CD4-positive, alpha-beta T cell treated with Interleukin-4 for 4 hours (primary cell): ENCODE measurements at regions not wholly inside any gene's neighbourhood (a gene's known extent, or its start where the extent isn't known, plus 50 kb on each side); places are given as distances from the start of the nearest gene placed in this dataset.
"Not testable (repeated sequence)": the region's sequence is repeated elsewhere in the genome, so short reads cannot be mapped to it uniquely, and the experiment has no call there.

Experiments
- DNase-seq: peaks from one replicate; pipeline ENCODE4 v3.0.0-alpha.2; 2020

GRCh38 chr21:35590284-35590683 is 470.0 kb downstream of the SETD4 start:
- DNase-seq, result not testable (repeated sequence)

GRCh38 chr21:35587841-35588380 is 472.4 kb downstream of the SETD4 start:
- DNase-seq, result no peak

- no peak for DNase-seq
These were observed 474.0 kb downstream of the SETD4 start for GRCh38 chr21:35586305-35586704.

- no peak for DNase-seq
These were observed 474.4 kb downstream of the SETD4 start for GRCh38 chr21:35585878-35586277.

GRCh38 chr21:35585155-35585554 is 475.2 kb downstream of the SETD4 start:
- DNase-seq, result no peak

- DNase-seq, result no peak
These were observed 476.6 kb downstream of the SETD4 start for GRCh38 chr21:35583566-35584216.

GRCh38 chr21:35582731-35583130 is 477.6 kb downstream of the SETD4 start:
- no peak for DNase-seq

GRCh38 chr21:35581640-35582039 is 478.7 kb downstream of the SETD4 start:
- no peak for DNase-seq

- DNase-seq, result no peak
These were observed 480.6 kb downstream of the SETD4 start for GRCh38 chr21:35579520-35580293.

GRCh38 chr21:35578831-35579471 is 481.4 kb downstream of the SETD4 start:
- no peak for DNase-seq

- no peak for DNase-seq
These were observed 482.0 kb downstream of the SETD4 start for GRCh38 chr21:35578347-35578782.

GRCh38 chr21:35575280-35575915 is 484.9 kb downstream of the SETD4 start:
- no peak for DNase-seq

GRCh38 chr21:35573472-35574374 is 486.6 kb downstream of the SETD4 start:
- no peak for DNase-seq

GRCh38 chr21:35571910-35572309 is 488.4 kb downstream of the SETD4 start:
- no peak for DNase-seq

GRCh38 chr21:35568643-35569042 is 491.7 kb downstream of the SETD4 start:
- no peak for DNase-seq

GRCh38 chr21:35566874-35567273 is 493.5 kb downstream of the SETD4 start:
- DNase-seq, result no peak

GRCh38 chr21:35565204-35565611 is 495.1 kb downstream of the SETD4 start:
- no peak for DNase-seq

- DNase-seq, result no peak
These were observed 496.4 kb downstream of the SETD4 start for GRCh38 chr21:35563885-35564451.

GRCh38 chr21:35562876-35563275 is 497.4 kb downstream of the SETD4 start:
- DNase-seq, result no peak

GRCh38 chr21:35561116-35561515 is 499.2 kb downstream of the SETD4 start:
- no peak for DNase-seq

GRCh38 chr21:35559829-35560225 is 500.5 kb downstream of the SETD4 start:
- DNase-seq, result no peak
